Esophagus muscularis mucosa (tissue), 4 donors: ENCODE measurements at regions not wholly inside any gene's neighbourhood (a gene's known extent, or its start where the extent isn't known, plus 50 kb on each side); places are given as distances from the start of the nearest gene placed in this dataset.

ENCODE experiments used
- DNase-seq: peaks from one replicate; pipeline ENCODE4 v3.0.0-alpha.2; 2017; ENCODE audit errors: extremely low spot score
- H3K27ac ChIP-seq, 4 donors: fragments of 200-600 bp; sonication (generic); replicated peaks in 1 of 4; 1 replicate in 3 of 4; 2 replicates in 1 of 4; pipeline ENCODE4 v1.5.1; 2016 to 2019; ENCODE audit warnings: mild to moderate bottlenecking in 1 of 4
- H3K27me3 ChIP-seq, 4 donors: fragments of 200-600 bp; sonication (generic); one replicate each; pipeline versions ENCODE4 v1.5.1 to v1.6.0; 2016 to 2019
- H3K36me3 ChIP-seq, 4 donors: fragments of 200-600 bp; sonication (generic); one replicate each; pipeline ENCODE4 v1.5.1; 2016 to 2019
- H3K4me1 ChIP-seq, 4 donors: fragments of 200-600 bp; sonication (generic); one replicate each; pipeline ENCODE4 v1.5.1; 2016 to 2019
- H3K4me3 ChIP-seq, 4 donors: fragments of 200-600 bp; sonication (generic); 1 replicate in 2 of 4; 2 replicates in 2 of 4; pipeline ENCODE4 v1.5.1; 2016 to 2019; ENCODE audit warnings: mild to moderate bottlenecking in 4 of 4, moderate library complexity in 1 of 4
- H3K9me3 ChIP-seq, 4 donors: fragments of 200-600 bp; sonication (generic); 1 replicate in 3 of 4; 2 replicates in 1 of 4; pipeline ENCODE4 v1.5.1; 2016 to 2019
- CTCF ChIP-seq, 3 experiments: fragments of 200-600 bp in 2 of 3; fragments of 450-650 bp in 1 of 3; sonication (generic) in 2 of 3; IDR thresholded peaks; one replicate each; pipeline ENCODE4 v1.5.1; 2017 to 2019; ENCODE audit warnings: antibody characterized with exemption in 3 of 3, mild to moderate bottlenecking in 2 of 3, moderate library complexity in 1 of 3
- EP300 ChIP-seq: sonication (generic); formaldehyde crosslinking; IDR thresholded peaks from one replicate; pipeline ENCODE4 v1.6.1; 2017; ENCODE audit warnings: antibody characterized with exemption
- POLR2A ChIP-seq: fragments of 450-650 bp; IDR thresholded peaks from one replicate; pipeline ENCODE4 v1.6.1; 2017; ENCODE audit warnings: antibody characterized with exemption, moderate library complexity, mild to moderate bottlenecking, low read depth
- POLR2AphosphoS5 ChIP-seq, 2 donors: sonication (generic); formaldehyde crosslinking; IDR thresholded peaks; one replicate each; pipeline ENCODE4 v1.6.1; 2017; ENCODE audit warnings: antibody characterized with exemption in 2 of 2
- WGBS: methylation state at CpG from one replicate; pipeline ENCODE4 v1.1.5; 2018; 5-methylcytosine and 5-hydroxymethylcytosine counted together
- intact Hi-C: fragments of 100-400 bp; cut with DNase I; formaldehyde crosslinking; loops from one replicate; pipeline ENCODE4 v1.15.1; 2023

DNA sequence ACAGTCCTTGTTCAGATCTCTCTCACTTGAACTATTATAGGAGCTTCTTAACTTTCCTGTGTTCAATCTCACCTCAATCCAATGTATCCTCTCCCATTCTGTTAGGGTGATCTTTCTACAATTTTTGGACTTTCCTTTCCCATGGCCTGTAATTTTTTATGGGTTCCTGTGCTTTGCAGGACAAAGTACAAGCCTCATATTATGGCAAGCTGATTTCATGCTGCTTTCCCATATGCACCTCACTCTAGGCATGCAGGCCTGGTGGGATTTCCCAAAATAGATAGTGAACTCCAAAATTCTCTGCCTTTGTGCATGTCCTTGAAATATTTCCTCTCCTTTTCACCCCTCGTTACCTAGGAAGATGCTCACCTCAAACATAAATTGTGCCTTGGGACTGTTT is 499.4 kb downstream of the NAV3 start:
- whole genome bisulfite sequencing: 92% methylated on average over 1 of the region's 1 CpG
- Histone ChIP-seq H3K27me3 (no peaks in the 10 kb centered on the region), H3K4me3 (no peak overlapping the region), H3K36me3 (no peaks in the 10 kb centered on the region), H3K9me3 (no peaks in the 10 kb centered on the region), H3K4me1 (no peaks in the 10 kb centered on the region), H3K27ac (no peak overlapping the region)
- no peak for TF ChIP-seq POLR2AphosphoS5 (IDR thresholded peaks at IDR 0.05)
- no peak for TF ChIP-seq POLR2A
- TF ChIP-seq EP300: no peak
- no peak for TF ChIP-seq CTCF (IDR thresholded peaks at IDR 0.05)
- DNase-seq: no peak
- intact Hi-C loops: no loop called here

- intact Hi-C loops: no loop called here
- DNase-seq: no peak
Observed at GRCh38 chr12:78331181-78331580, 500.5 kb downstream of the NAV3 start.

GRCh38 chr12:78331753-78332152 is 501.1 kb downstream of the NAV3 start:
- no peak for TF ChIP-seq EP300
- TF ChIP-seq POLR2AphosphoS5 (IDR thresholded peaks at IDR 0.05): no peak
- TF ChIP-seq CTCF (IDR thresholded peaks at IDR 0.05): no peak
- no peak for TF ChIP-seq POLR2A
- Histone ChIP-seq H3K36me3 (no peaks in the 10 kb centered on the region), H3K4me3 (no peak overlapping the region), H3K4me1 (no peaks in the 10 kb centered on the region), H3K9me3 (no peaks in the 10 kb centered on the region), H3K27me3 (no peaks in the 10 kb centered on the region), H3K27ac (no peak overlapping the region)
- intact Hi-C loops: no loop called here
- no peak for DNase-seq
- 29% methylated on average over 3 of the region's 3 CpGs for WGBS

More at GRCh38 chr12:78331181-78331580, 500.5 kb downstream of the NAV3 start:
- Histone ChIP-seq H3K9me3 (no peaks in the 10 kb centered on the region), H3K27ac (no peak overlapping the region), H3K36me3 (no peaks in the 10 kb centered on the region), H3K4me3 (no peak overlapping the region), H3K4me1 (no peaks in the 10 kb centered on the region), H3K27me3 (no peaks in the 10 kb centered on the region)
- 71% methylated on average over 2 of the region's 2 CpGs for WGBS
- TF ChIP-seq POLR2AphosphoS5 (IDR thresholded peaks at IDR 0.05): no peak
- no peak for TF ChIP-seq CTCF (IDR thresholded peaks at IDR 0.05)
- TF ChIP-seq POLR2A: no peak
- TF ChIP-seq EP300: no peak

- no peaks in the 10 kb centered on the region for H3K4me1 ChIP-seq
- H3K36me3 ChIP-seq: no peaks in the 10 kb centered on the region
- TF ChIP-seq EP300 (no peak), POLR2AphosphoS5 (IDR thresholded peaks at IDR 0.05) (no peak), CTCF (IDR thresholded peaks at IDR 0.05) (no peak), POLR2A (no peak)
- no peaks in the 10 kb centered on the region for H3K27me3 ChIP-seq
- intact Hi-C loops: no loop called here
- DNase-seq: no peak
- WGBS: 87% methylated on average over 2 of the region's 2 CpGs
- H3K4me3 ChIP-seq: no peak overlapping the region
- no peaks in the 10 kb centered on the region for H3K9me3 ChIP-seq
- H3K27ac ChIP-seq: no peak overlapping the region
Observed at GRCh38 chr12:78338054-78338785, 507.5 kb downstream of the NAV3 start.

GRCh38 chr12:78340406-78340805 is 509.7 kb downstream of the NAV3 start:
- no peak overlapping the region for H3K27ac ChIP-seq
- DNase-seq: no peak
- H3K4me1 ChIP-seq: no peaks in the 10 kb centered on the region
- H3K4me3 ChIP-seq: no peak overlapping the region
- no peaks in the 10 kb centered on the region for H3K27me3 ChIP-seq
- H3K9me3 ChIP-seq: peaks cover 0 to 7% (median 0%) of the 10 kb centered on the region in 4 donors
- H3K36me3 ChIP-seq: no peaks in the 10 kb centered on the region
- intact Hi-C loops: no loop called here
- 100% methylated on average over 2 of the region's 4 CpGs for WGBS
- TF ChIP-seq CTCF (IDR thresholded peaks at IDR 0.05) (no peak), POLR2AphosphoS5 (IDR thresholded peaks at IDR 0.05) (no peak), EP300 (no peak), POLR2A (no peak)
